ENCODE measurements at regions not wholly inside any gene's neighbourhood (a gene's known extent, or its start where the extent isn't known, plus 50 kb on each side); places are given as distances from the start of the nearest gene placed in this dataset.

DNA sequence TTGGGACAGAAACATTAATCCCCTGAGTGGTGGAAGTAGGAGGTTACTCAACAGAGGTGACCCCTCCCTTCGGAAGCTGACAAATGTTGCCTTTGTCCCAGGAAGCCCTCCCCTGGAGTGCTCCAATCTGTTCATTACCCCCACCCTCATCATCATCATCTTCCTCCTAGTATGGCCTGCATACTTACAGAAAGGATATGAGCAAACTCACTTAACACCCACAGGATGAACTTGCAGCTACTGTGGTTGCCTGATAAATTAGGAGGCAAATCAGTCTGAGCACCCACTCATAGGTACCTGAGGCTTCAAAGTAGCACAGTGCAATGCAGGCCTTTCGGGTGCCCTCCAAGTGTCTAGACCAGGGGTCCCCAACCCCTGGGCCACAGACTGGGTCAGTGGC lies 236.7 kb upstream of the GATB start:
- ChIA-PET POLR2A (no interaction called here), CTCF (no interaction called here)
- Mint-ChIP-seq H3K27me3 (no peaks in the 10 kb centered on the region), H3K27ac (no peak overlapping the region), H3K9me3 (ENCODE audit: insufficient read depth) (no peaks in the 10 kb centered on the region), H3K4me1 (no peaks in the 10 kb centered on the region), H3K4me3 (no peak overlapping the region)
- H3K79me2 ChIP-seq (ENCODE audit: control insufficient read depth, insufficient read depth, low read length): no peaks in the 10 kb centered on the region
- H3K27ac ChIP-seq (ENCODE audit: low read length in 2 of 2): no peak overlapping the region
- TF ChIP-seq CTCF (IDR thresholded peaks at IDR 0.05) (no peak), EZH2 (IDR thresholded peaks at IDR 0.05; ENCODE audit: borderline replicate concordance, insufficient read depth, low read depth, low read length, poor library complexity, severe bottlenecking) (no peak)
- no peak overlapping the region for H2AFZ ChIP-seq (ENCODE audit: insufficient read depth, low read depth, low read length, poor library complexity, severe bottlenecking)
- no peak overlapping the region for H3K4me3 ChIP-seq (ENCODE audit: control extremely low read depth in 1 of 5, extremely low read depth in 1 of 5, insufficient read depth in 1 of 5, low read depth in 2 of 5, low read length in 4 of 5)
- no peaks in the 10 kb centered on the region for H3K4me1 ChIP-seq (ENCODE audit: control insufficient read depth in 2 of 2, insufficient read depth in 2 of 2, low read length in 2 of 2)
- WGBS (ENCODE audit: insufficient coverage): 100% methylated on average over 1 of the region's 2 CpGs
- no peak overlapping the region for H3K4me2 ChIP-seq (replicated peaks; ENCODE audit: low read depth, low read length, poor library complexity, severe bottlenecking)
- ATAC-seq (ENCODE audit: low read depth) (no peak), DNase-seq (no peak)
- no peaks in the 10 kb centered on the region for H4K20me1 ChIP-seq (ENCODE audit: control insufficient read depth, insufficient read depth, low read length, poor library complexity, severe bottlenecking)
- intact Hi-C loops (cut with micrococcal nuclease): no loop called here
- no peak overlapping the region for H3K9ac ChIP-seq (ENCODE audit: low read length)
- H3K36me3 ChIP-seq (replicated peaks in 1 of 2; ENCODE audit: control extremely low read depth in 1 of 2, control insufficient read depth in 1 of 2, extremely low read depth in 1 of 2, insufficient read depth in 2 of 2, low read length in 1 of 2): no peaks in the 10 kb centered on the region
- no peaks in the 10 kb centered on the region for H3K27me3 ChIP-seq (replicated peaks in 1 of 4; ENCODE audit: control extremely low read depth in 1 of 4, control insufficient read depth in 3 of 4, insufficient read depth in 4 of 4, low read length in 3 of 4)
- no peaks in the 10 kb centered on the region for H3K9me3 ChIP-seq (ENCODE audit: control extremely low read depth in 1 of 3, control insufficient read depth in 2 of 3, insufficient read depth in 1 of 3, low read length in 2 of 3)

DNA sequence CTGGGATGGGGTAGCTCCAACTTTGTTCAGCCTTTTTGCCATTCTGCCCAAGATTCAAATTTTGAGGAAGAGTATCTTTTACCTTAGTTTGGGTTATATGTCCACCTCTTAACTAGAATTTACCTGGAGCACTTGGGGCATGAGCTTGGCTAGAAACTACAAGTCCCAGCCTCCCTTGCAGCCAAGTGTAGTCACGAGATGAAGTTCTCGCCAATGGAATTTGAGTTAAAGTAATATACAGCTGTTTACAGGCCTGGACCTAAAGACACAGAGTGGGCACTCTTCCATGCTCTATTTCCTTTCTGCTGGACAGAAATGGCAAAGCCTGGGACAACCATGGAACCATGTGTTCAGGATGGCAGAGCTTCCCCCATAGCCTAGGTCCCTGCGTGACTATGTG lies 233.6 kb upstream of the GATB start:
- Histone ChIP-seq H3K27me3 (replicated peaks in 1 of 4; ENCODE audit: control extremely low read depth in 1 of 4, control insufficient read depth in 3 of 4, insufficient read depth in 4 of 4, low read length in 3 of 4) (no peaks in the 10 kb centered on the region), H3K79me2 (ENCODE audit: control insufficient read depth, insufficient read depth, low read length) (no peaks in the 10 kb centered on the region), H3K9ac (ENCODE audit: low read length) (no peak overlapping the region), H3K4me2 (replicated peaks; ENCODE audit: low read depth, low read length, poor library complexity, severe bottlenecking) (no peak overlapping the region), H2AFZ (ENCODE audit: insufficient read depth, low read depth, low read length, poor library complexity, severe bottlenecking) (no peak overlapping the region), H3K9me3 (ENCODE audit: control extremely low read depth in 1 of 3, control insufficient read depth in 2 of 3, insufficient read depth in 1 of 3, low read length in 2 of 3) (no peaks in the 10 kb centered on the region), H3K36me3 (replicated peaks in 1 of 2; ENCODE audit: control extremely low read depth in 1 of 2, control insufficient read depth in 1 of 2, extremely low read depth in 1 of 2, insufficient read depth in 2 of 2, low read length in 1 of 2) (no peaks in the 10 kb centered on the region), H3K27ac (ENCODE audit: low read length in 2 of 2) (no peak overlapping the region), H4K20me1 (ENCODE audit: control insufficient read depth, insufficient read depth, low read length, poor library complexity, severe bottlenecking) (no peaks in the 10 kb centered on the region), H3K4me1 (ENCODE audit: control insufficient read depth in 2 of 2, insufficient read depth in 2 of 2, low read length in 2 of 2) (no peaks in the 10 kb centered on the region), H3K4me3 (ENCODE audit: control extremely low read depth in 1 of 5, extremely low read depth in 1 of 5, insufficient read depth in 1 of 5, low read depth in 2 of 5, low read length in 4 of 5) (no peak overlapping the region)
- intact Hi-C loops (cut with micrococcal nuclease): no loop called here
- no peak overlapping the region for H3K4me3 Mint-ChIP-seq
- no peak for TF ChIP-seq EZH2 (IDR thresholded peaks at IDR 0.05; ENCODE audit: borderline replicate concordance, insufficient read depth, low read depth, low read length, poor library complexity, severe bottlenecking)
- no peak for TF ChIP-seq CTCF (IDR thresholded peaks at IDR 0.05)
- no peak overlapping the region for H3K27ac Mint-ChIP-seq
- ATAC-seq (ENCODE audit: low read depth) (no peak), DNase-seq (no peak)
- no peaks in the 10 kb centered on the region for H3K4me1 Mint-ChIP-seq
- ChIA-PET CTCF (no interaction called here), POLR2A (no interaction called here)
- H3K9me3 Mint-ChIP-seq (ENCODE audit: insufficient read depth): no peaks in the 10 kb centered on the region
- H3K27me3 Mint-ChIP-seq: no peaks in the 10 kb centered on the region
- 100% methylated on average over 2 of the region's 3 CpGs for WGBS (ENCODE audit: insufficient coverage)

All from B cell (primary cell).